ENCODE measurements at regions not wholly inside any gene's neighbourhood (a gene's known extent, or its start where the extent isn't known, plus 50 kb on each side); places are given as distances from the start of the nearest gene placed in this dataset.

DNA sequence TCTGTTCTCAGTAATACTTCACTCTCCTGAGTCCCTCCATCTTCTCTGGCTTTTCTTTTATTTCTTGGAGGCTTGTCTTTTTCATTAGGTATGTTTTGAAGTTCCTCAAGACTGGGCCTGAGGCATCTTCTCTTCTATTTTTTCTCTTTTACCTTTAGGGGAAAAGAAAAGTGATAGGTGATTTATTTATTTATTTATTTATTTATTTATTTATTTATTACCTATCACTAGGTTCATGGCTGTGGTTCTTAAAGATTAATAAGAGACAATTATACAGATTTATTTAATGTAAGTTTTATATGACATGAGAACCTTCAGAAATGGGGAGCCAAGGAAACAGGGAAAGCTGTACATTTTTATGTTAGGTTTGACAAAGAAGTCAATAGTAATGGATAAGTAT is 330.3 kb upstream of the RBMS3 start:
- H3K36me3 Mint-ChIP-seq: no peaks in the 10 kb centered on the region

GRCh38 chr3:28951772-28952556 is 328.9 kb upstream of the RBMS3 start:
- no peaks in the 10 kb centered on the region for H4K20me1 ChIP-seq (ENCODE audit: low read depth)
- H2AFZ ChIP-seq (replicated peaks): peak overlapping the region; percentile 46
- Mint-ChIP-seq H3K27me3 (ENCODE audit: insufficient read depth, low read depth) (peaks cover 2% of the 10 kb centered on the region), H3K27ac (no peak overlapping the region), H3K9me3 (no peaks in the 10 kb centered on the region), H3K36me3 (no peaks in the 10 kb centered on the region), H3K4me3 (no peak overlapping the region), H3K4me1 (peaks cover 3% of the 10 kb centered on the region)
- H3K36me3 ChIP-seq: no peaks in the 10 kb centered on the region
- no peak overlapping the region for H3K4me2 ChIP-seq
- no peaks in the 10 kb centered on the region for H3K79me2 ChIP-seq (ENCODE audit: low read depth)
- H3K9me3 ChIP-seq (ENCODE audit: low read depth): no peaks in the 10 kb centered on the region
- no peak for DNase-seq (ENCODE audit: low spot score)
- no peak for TF ChIP-seq EZH2phosphoT487 (IDR thresholded peaks at IDR 0.05)
- TF ChIP-seq EZH2 (IDR thresholded peaks at IDR 0.05): no peak
- TF ChIP-seq CTCF (IDR thresholded peaks at IDR 0.05): no peak
- H3K27me3 ChIP-seq: no peaks in the 10 kb centered on the region
- H3K4me1 ChIP-seq: no peaks in the 10 kb centered on the region
- H3F3A ChIP-seq (ENCODE audit: low read depth): no peaks in the 10 kb centered on the region
- H3K27ac ChIP-seq: no peak overlapping the region
- no peak overlapping the region for H3K9ac ChIP-seq
- no peak overlapping the region for H3K4me3 ChIP-seq

More for the DNA sequence above, 330.3 kb upstream of the RBMS3 start:
- Mint-ChIP-seq H3K9me3 (no peaks in the 10 kb centered on the region), H3K27me3 (ENCODE audit: insufficient read depth, low read depth) (peaks cover 2% of the 10 kb centered on the region), H3K4me1 (peaks cover 3% of the 10 kb centered on the region), H3K4me3 (no peak overlapping the region), H3K27ac (no peak overlapping the region)
- H3K36me3 ChIP-seq: no peaks in the 10 kb centered on the region
- TF ChIP-seq CTCF (IDR thresholded peaks at IDR 0.05) (no peak), EZH2phosphoT487 (IDR thresholded peaks at IDR 0.05) (no peak), EZH2 (IDR thresholded peaks at IDR 0.05) (no peak)
- no peak overlapping the region for H3K9ac ChIP-seq
- no peak overlapping the region for H3K4me3 ChIP-seq
- H3K79me2 ChIP-seq (ENCODE audit: low read depth): no peaks in the 10 kb centered on the region
- H3K9me3 ChIP-seq (ENCODE audit: low read depth): no peaks in the 10 kb centered on the region
- DNase-seq (ENCODE audit: low spot score): no peak
- no peak overlapping the region for H2AFZ ChIP-seq (replicated peaks)
- no peak overlapping the region for H3K4me2 ChIP-seq
- H3K27ac ChIP-seq: no peak overlapping the region
- H4K20me1 ChIP-seq (ENCODE audit: low read depth): no peaks in the 10 kb centered on the region
- no peaks in the 10 kb centered on the region for H3K27me3 ChIP-seq
- no peaks in the 10 kb centered on the region for H3K4me1 ChIP-seq
- no peaks in the 10 kb centered on the region for H3F3A ChIP-seq (ENCODE audit: low read depth)

DNA sequence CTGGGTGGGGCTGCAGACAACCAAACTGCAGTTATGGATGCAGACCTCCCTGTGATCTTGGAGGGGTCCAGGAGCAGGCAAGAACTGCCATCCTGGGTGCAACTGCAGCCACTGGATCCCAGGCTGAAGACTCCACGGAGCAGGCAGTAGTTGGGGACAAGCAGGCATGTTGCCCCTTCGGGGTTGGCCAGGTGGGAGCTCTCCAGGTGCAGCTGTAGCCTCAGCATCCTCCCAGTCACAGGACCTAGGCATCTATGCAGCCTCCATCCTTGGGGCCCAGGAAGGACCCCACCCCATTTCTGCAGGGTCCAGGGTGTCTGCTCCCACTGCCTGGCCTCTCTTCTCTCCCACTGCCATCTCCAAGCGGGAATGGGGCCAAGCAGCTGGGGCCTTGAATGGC is 322.2 kb upstream of the RBMS3 start:
- H3K27me3 ChIP-seq: no peaks in the 10 kb centered on the region
- H3F3A ChIP-seq (ENCODE audit: low read depth): no peaks in the 10 kb centered on the region
- no peak overlapping the region for H3K4me2 ChIP-seq
- TF ChIP-seq EZH2 (IDR thresholded peaks at IDR 0.05) (no peak), EZH2phosphoT487 (IDR thresholded peaks at IDR 0.05) (no peak), CTCF (IDR thresholded peaks at IDR 0.05) (no peak)
- peaks cover 11% of the 10 kb centered on the region for H3K9me3 Mint-ChIP-seq
- peaks cover 2% of the 10 kb centered on the region for H3K36me3 Mint-ChIP-seq
- no peaks in the 10 kb centered on the region for H3K36me3 ChIP-seq
- DNase-seq (ENCODE audit: low spot score): no peak
- no peak overlapping the region for H3K27ac Mint-ChIP-seq
- H3K27me3 Mint-ChIP-seq (ENCODE audit: insufficient read depth, low read depth): peaks cover 2% of the 10 kb centered on the region
- H3K27ac ChIP-seq: no peak overlapping the region
- no peaks in the 10 kb centered on the region for H3K9me3 ChIP-seq (ENCODE audit: low read depth)
- H3K79me2 ChIP-seq (ENCODE audit: low read depth): no peaks in the 10 kb centered on the region
- no peak overlapping the region for H2AFZ ChIP-seq (replicated peaks)
- H4K20me1 ChIP-seq (ENCODE audit: low read depth): no peaks in the 10 kb centered on the region
- H3K4me1 Mint-ChIP-seq: peaks cover 3% of the 10 kb centered on the region
- no peak overlapping the region for H3K4me3 Mint-ChIP-seq
- no peak overlapping the region for H3K4me3 ChIP-seq
- H3K9ac ChIP-seq: no peak overlapping the region
- no peaks in the 10 kb centered on the region for H3K4me1 ChIP-seq
